ENCODE measurements at regions not wholly inside any gene's neighbourhood (a gene's known extent, or its start where the extent isn't known, plus 50 kb on each side); places are given as distances from the start of the nearest gene placed in this dataset.

- FAIRE-seq (no peak), ATAC-seq (peak in 2 of 4 donors; percentile 30 to 47), DNase-seq (no peak)
- no peaks in the 10 kb centered on the region for H3K9me3 ChIP-seq
- intact Hi-C loops (cut with DNase I): no loop called here
- WGBS, 2 donors: 53 to 69% methylated on average over 2 of the region's 2 CpGs
- no peaks in the 10 kb centered on the region for H3K36me3 ChIP-seq
- H3K27me3 ChIP-seq: no peaks in the 10 kb centered on the region
- no peak overlapping the region for H3K4me3 ChIP-seq
- TF ChIP-seq, protein P1, sequence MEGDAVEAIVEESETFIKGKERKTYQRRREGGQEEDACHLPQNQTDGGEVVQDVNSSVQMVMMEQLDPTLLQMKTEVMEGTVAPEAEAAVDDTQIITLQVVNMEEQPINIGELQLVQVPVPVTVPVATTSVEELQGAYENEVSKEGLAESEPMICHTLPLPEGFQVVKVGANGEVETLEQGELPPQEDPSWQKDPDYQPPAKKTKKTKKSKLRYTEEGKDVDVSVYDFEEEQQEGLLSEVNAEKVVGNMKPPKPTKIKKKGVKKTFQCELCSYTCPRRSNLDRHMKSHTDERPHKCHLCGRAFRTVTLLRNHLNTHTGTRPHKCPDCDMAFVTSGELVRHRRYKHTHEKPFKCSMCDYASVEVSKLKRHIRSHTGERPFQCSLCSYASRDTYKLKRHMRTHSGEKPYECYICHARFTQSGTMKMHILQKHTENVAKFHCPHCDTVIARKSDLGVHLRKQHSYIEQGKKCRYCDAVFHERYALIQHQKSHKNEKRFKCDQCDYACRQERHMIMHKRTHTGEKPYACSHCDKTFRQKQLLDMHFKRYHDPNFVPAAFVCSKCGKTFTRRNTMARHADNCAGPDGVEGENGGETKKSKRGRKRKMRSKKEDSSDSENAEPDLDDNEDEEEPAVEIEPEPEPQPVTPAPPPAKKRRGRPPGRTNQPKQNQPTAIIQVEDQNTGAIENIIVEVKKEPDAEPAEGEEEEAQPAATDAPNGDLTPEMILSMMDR (IDR thresholded peaks at IDR 0.05): no peak
- no peaks in the 10 kb centered on the region for H3K4me1 ChIP-seq
- H3K27ac ChIP-seq: no peak overlapping the region
These were observed 336.9 kb downstream of the ZNF674 start for GRCh38 chrX:46208225-46208854.

- Histone ChIP-seq H3K27me3 (peaks cover 0 to 8% (median 0%) of the 10 kb centered on the region in 4 donors), H3K36me3 (no peaks in the 10 kb centered on the region), H3K27ac (no peak overlapping the region), H3K4me1 (no peaks in the 10 kb centered on the region), H3K4me3 (no peak overlapping the region), H3K9me3 (no peaks in the 10 kb centered on the region)
- no peak for DNase-seq
- no peak for FAIRE-seq
- intact Hi-C loops (cut with DNase I): no loop called here
- TF ChIP-seq, protein P1 (IDR thresholded peaks at IDR 0.05): no peak
- peak in 2 of 4 donors; percentile 43 to 71 for ATAC-seq
- 47 to 63% methylated on average over 1 of the region's 1 CpG for WGBS, 2 donors
These were observed 340.3 kb downstream of the ZNF674 start for GRCh38 chrX:46204721-46205422.

DNA sequence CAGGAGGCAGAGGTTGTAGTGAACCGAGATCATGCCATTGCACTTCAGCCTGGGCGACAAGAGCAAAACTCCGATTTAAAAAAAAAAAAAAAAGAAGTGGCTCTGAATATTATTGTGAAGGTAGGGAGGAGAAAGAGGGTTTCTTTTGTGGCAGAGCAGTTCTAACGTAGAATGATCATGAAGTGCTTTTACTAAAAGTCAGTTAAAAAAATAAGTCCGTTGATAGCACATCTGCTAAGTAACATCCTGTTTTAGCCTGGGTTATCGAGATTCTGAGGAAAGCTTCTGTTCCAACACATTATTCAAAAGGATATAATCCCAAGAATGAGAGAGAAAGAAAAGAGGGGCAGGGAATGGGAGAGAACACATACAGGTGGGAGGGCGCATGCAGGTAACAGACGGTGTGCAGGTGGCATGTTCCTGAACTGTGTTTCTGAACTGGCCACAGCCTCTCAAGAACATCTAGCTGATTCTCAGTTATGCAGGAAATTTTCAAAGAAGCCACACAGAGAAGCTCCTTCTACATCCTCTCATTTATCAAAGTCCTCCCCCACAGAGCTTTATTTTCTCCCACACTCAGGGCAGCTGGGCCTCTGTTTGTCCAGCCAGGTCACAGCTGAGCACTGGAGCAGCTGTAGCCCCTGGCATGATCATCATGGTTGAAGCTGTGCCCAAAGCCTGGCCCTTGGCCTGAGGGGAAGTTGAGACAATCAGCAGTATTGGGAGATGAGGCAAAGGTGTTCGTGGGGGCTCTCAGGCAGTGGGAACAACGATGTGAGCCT, 342.3 kb downstream of the ZNF674 start:
- Histone ChIP-seq H3K4me3 (no peak overlapping the region), H3K27me3 (peaks cover 0 to 16% (median 0%) of the 10 kb centered on the region in 4 donors), H3K27ac (no peak overlapping the region), H3K36me3 (no peaks in the 10 kb centered on the region), H3K4me1 (no peaks in the 10 kb centered on the region), H3K9me3 (no peaks in the 10 kb centered on the region)
- 64 to 71% methylated on average over 10 of the region's 10 CpGs for WGBS, 2 donors
- intact Hi-C loops (cut with DNase I): no loop called here
- FAIRE-seq (no peak), DNase-seq (no peak), ATAC-seq (no peak)
- TF ChIP-seq, protein P1 (IDR thresholded peaks at IDR 0.05): no peak

DNA sequence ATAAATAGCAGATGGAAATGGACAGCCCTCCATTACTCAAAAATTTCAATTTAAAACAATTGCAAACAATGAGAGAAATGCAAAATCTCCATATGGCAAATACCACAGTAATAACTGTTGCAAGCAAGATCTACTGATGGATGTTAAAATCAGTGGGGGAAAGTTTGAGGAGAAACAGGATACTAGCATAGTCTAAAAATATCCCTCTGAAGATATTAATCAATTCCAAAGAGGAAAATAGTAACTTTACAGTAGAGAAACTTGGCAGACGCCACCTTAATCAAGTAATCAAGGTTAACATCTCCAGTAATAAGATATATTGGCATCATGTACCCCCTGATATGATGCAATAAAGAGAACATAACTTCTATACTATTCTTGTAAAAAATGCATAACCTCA, 344.8 kb downstream of the ZNF674 start:
- Histone ChIP-seq H3K36me3 (no peaks in the 10 kb centered on the region), H3K27me3 (peaks cover 0 to 20% (median 2%) of the 10 kb centered on the region in 4 donors), H3K9me3 (no peaks in the 10 kb centered on the region), H3K27ac (no peak overlapping the region), H3K4me1 (no peaks in the 10 kb centered on the region), H3K4me3 (no peak overlapping the region)
- FAIRE-seq (no peak), ATAC-seq (no peak), DNase-seq (no peak)
- WGBS, 2 donors: 19 to 27% methylated on average over 1 of the region's 1 CpG
- TF ChIP-seq, protein P1 (IDR thresholded peaks at IDR 0.05): no peak
- intact Hi-C loops (cut with DNase I): no loop called here
